ENCODE measurements at regions not wholly inside any gene's neighbourhood (a gene's known extent, or its start where the extent isn't known, plus 50 kb on each side); places are given as distances from the start of the nearest gene placed in this dataset.
"Not testable (repeated sequence)": the region's sequence is repeated elsewhere in the genome, so short reads cannot be mapped to it uniquely, and the experiment has no call there.

- Histone ChIP-seq H3K4me3 (no peak overlapping the region), H3K27me3 (no peaks in the 10 kb centered on the region), H3K9me3 (no peaks in the 10 kb centered on the region), H3K36me3 (no peaks in the 10 kb centered on the region), H3K4me1 (no peaks in the 10 kb centered on the region), H3K27ac (no peak overlapping the region)
- WGBS, 2 donors, result 18 to 27% methylated on average over 2 of the region's 2 CpGs
- no peak for DNase-seq (ENCODE audit: low spot score in 2 of 2)
- TF ChIP-seq EP300 (IDR thresholded peaks at IDR 0.05) (no peak), POLR2A (IDR thresholded peaks at IDR 0.05) (no peak)
- TF ChIP-seq, protein P1, sequence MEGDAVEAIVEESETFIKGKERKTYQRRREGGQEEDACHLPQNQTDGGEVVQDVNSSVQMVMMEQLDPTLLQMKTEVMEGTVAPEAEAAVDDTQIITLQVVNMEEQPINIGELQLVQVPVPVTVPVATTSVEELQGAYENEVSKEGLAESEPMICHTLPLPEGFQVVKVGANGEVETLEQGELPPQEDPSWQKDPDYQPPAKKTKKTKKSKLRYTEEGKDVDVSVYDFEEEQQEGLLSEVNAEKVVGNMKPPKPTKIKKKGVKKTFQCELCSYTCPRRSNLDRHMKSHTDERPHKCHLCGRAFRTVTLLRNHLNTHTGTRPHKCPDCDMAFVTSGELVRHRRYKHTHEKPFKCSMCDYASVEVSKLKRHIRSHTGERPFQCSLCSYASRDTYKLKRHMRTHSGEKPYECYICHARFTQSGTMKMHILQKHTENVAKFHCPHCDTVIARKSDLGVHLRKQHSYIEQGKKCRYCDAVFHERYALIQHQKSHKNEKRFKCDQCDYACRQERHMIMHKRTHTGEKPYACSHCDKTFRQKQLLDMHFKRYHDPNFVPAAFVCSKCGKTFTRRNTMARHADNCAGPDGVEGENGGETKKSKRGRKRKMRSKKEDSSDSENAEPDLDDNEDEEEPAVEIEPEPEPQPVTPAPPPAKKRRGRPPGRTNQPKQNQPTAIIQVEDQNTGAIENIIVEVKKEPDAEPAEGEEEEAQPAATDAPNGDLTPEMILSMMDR (IDR thresholded peaks at IDR 0.05), result no peak
Observed at GRCh38 chr7:57638666-57639065, 188.7 kb downstream of the ZNF716 start.

DNA sequence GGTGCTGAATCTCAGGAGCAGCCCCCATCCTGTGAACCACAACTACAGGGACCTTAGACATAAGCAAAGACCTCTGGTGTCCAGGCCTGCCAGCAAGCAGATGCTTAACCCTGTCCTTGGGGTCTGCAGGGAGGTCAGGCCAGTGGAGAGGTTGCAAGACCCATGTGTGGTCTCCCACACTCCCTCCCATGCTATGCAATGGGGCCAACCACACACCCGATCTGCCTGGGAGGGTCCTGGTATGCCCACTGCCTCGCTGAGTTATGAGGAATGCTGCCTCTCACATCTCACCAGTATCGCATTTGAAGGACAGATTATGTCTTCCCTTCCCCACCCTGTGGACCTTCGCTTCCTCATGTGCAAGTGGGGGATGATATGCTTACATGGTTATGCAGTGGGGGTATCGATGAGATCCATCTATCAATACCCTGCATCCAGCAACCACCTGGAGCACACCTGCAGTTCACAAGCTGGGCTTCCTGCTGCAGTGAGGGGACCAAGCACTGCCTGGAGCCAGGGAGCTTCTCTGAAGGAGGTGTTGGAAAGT is 191.6 kb downstream of the ZNF716 start:
- H3K27me3 ChIP-seq, result no peaks in the 10 kb centered on the region
- DNase-seq (ENCODE audit: low spot score in 2 of 2), result no peak
- no peak overlapping the region for H3K4me3 ChIP-seq
- TF ChIP-seq POLR2A (IDR thresholded peaks at IDR 0.05) (no peak), EP300 (IDR thresholded peaks at IDR 0.05) (no peak)
- TF ChIP-seq, protein P1 (IDR thresholded peaks at IDR 0.05), result no peak
- 63 to 69% methylated on average over 5 of the region's 5 CpGs for WGBS, 2 donors
- H3K9me3 ChIP-seq, result peaks cover 0 to 5% (median 0%) of the 10 kb centered on the region in 4 donors
- no peaks in the 10 kb centered on the region for H3K36me3 ChIP-seq
- H3K4me1 ChIP-seq, result no peaks in the 10 kb centered on the region
- no peak overlapping the region for H3K27ac ChIP-seq

DNA sequence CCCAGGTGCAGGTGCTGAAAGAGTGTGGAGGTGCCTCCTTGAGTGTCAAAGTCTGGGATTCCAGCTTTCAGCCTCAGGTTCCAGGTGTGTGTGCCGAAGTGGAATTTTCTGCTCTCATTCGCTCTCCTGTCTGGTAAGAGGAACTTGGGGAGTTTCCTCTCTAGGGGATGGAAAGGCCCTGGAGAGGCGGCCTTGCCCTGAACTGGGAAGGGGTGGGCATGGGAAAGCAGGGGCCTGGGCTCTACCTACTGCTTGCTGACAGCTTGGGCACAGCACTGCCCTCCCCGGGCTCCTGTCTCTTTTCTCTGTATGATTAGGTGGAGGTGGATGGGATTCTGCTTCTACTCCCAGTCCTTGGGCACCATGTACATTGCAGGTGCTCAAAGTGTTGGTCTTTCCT is 192.8 kb downstream of the ZNF716 start:
- TF ChIP-seq EP300 (IDR thresholded peaks at IDR 0.05), result no peak
- no peak for TF ChIP-seq POLR2A (IDR thresholded peaks at IDR 0.05)
- TF ChIP-seq, protein P1 (IDR thresholded peaks at IDR 0.05), result no peak
- DNase-seq (ENCODE audit: low spot score in 2 of 2), result no peak
- Histone ChIP-seq H3K27me3 (no peaks in the 10 kb centered on the region), H3K27ac (no peak overlapping the region), H3K36me3 (no peaks in the 10 kb centered on the region), H3K4me3 (no peak overlapping the region), H3K9me3 (peaks cover 0 to 14% (median 0%) of the 10 kb centered on the region in 4 donors), H3K4me1 (no peaks in the 10 kb centered on the region)
- WGBS, 2 donors, result 72 to 82% methylated on average over 4 of the region's 4 CpGs

- H3K36me3 ChIP-seq, result no peaks in the 10 kb centered on the region
- 89% methylated on average over 32 of the region's 32 CpGs for WGBS, 2 donors
- H3K27ac ChIP-seq, result no peak overlapping the region
- H3K4me1 ChIP-seq, result no peaks in the 10 kb centered on the region
- H3K27me3 ChIP-seq, result no peaks in the 10 kb centered on the region
- peaks cover 0 to 49% (median 0%) of the 10 kb centered on the region in 4 donors for H3K9me3 ChIP-seq
- TF ChIP-seq EP300 (IDR thresholded peaks at IDR 0.05) (no peak), POLR2A (IDR thresholded peaks at IDR 0.05) (no peak)
- TF ChIP-seq, protein P1 (IDR thresholded peaks at IDR 0.05), result no peak
- H3K4me3 ChIP-seq, result no peak overlapping the region
- DNase-seq (ENCODE audit: low spot score in 2 of 2), result no peak
Observed at GRCh38 chr7:57646219-57646900, 196.4 kb downstream of the ZNF716 start.

- no peak for DNase-seq (ENCODE audit: low spot score in 2 of 2)
- Histone ChIP-seq H3K27ac (no peak overlapping the region), H3K4me3 (no peak overlapping the region), H3K4me1 (no peaks in the 10 kb centered on the region), H3K27me3 (no peaks in the 10 kb centered on the region), H3K36me3 (no peaks in the 10 kb centered on the region), H3K9me3 (peaks cover 0 to 54% (median 0%) of the 10 kb centered on the region in 4 donors)
- TF ChIP-seq EP300 (IDR thresholded peaks at IDR 0.05), result no peak
- no peak for TF ChIP-seq POLR2A (IDR thresholded peaks at IDR 0.05)
- TF ChIP-seq, protein P1 (IDR thresholded peaks at IDR 0.05), result no peak
- WGBS, 2 donors, result 83 to 91% methylated on average over 19 to 24 of the region's 24 CpGs
Observed at GRCh38 chr7:57646901-57647246, 196.9 kb downstream of the ZNF716 start.

DNA sequence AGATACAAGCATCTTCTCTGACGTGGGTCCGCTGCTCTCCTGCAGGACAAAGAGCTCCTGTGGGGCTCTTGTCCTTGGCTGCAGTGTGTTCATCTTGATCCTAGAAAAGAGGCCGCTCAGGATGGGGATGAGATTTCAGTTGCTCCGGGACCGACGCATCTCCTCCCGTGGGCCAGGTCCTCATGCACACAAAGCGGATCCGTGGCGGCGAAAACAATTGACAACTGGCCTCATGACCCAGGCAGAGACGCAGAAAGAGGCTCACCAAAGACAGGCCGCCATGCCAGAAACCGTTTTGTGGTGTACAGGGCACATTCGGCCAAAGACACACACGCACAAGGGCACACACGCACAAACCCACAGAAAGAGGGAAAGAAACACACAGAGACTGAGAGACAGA is 200.4 kb downstream of the ZNF716 start:
- not testable (repeated sequence) for H3K4me1 ChIP-seq; H3K27ac ChIP-seq; H3K27me3 ChIP-seq; H3K4me3 ChIP-seq; H3K36me3 ChIP-seq; DNase-seq (ENCODE audit: low spot score in 2 of 2)
- peaks cover 0 to 85% (median 0%) of the 10 kb centered on the region in 4 donors for H3K9me3 ChIP-seq
- WGBS, 2 donors, result 89 to 91% methylated on average over 17 of the region's 17 CpGs

Data from tibial nerve (tissue), 4 donors.